Stimulated activated CD4-positive, alpha-beta T cell treated with anti-CD3 and anti-CD28 coated beads, Interleukin-2, amount 100 ng/mL, for 24 hours (primary cell): ENCODE measurements at regions not wholly inside any gene's neighbourhood (a gene's known extent, or its start where the extent isn't known, plus 50 kb on each side); places are given as distances from the start of the nearest gene placed in this dataset.
A peak's percentile ranks its signal among the peaks of the same experiment; 100 is the strongest.

Experiments
- DNase-seq, 2 donors: peaks; one replicate each; pipeline ENCODE4 v3.0.0-alpha.2; 2020

DNA sequence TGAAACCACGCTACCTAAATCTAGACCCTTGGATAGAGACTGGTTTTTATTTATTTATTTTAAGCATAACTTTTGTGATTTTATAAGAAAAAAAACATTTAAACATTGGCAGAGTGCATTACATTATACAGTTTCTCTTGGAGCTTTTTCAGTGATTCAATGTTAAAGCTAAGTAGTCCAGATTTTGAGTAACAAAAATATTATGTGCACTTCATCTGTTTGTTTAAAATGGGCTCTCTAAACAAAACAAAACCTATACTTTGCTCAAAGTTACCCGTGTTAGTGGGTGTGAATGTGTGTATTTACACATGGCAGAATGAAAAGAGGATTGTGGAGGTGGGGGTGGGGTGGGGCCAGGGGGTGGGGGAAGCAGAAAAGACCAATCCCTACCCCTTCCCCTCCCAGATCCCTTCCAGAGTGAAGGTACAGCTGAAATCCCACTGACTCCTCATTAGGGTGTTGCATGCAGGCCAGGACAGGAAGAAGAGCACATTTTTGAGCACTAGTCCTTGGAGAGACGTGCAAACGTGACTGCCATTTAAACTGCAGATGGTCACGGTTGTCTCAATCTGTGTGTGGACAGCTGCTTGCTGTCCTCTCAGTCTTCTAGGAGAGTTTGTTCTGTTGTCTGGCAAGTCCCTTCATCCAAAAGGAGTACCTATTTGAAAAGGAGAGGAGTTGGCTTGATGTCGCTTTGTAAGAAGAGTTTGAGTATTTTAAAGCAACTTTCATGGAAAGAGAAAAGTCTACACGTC, 303.0 kb downstream of the ICOS start:
- no peak for DNase-seq

- DNase-seq: no peak
These were observed 304.3 kb upstream of the PARD3B start for GRCh38 chr2:204240961-204241360.

DNA sequence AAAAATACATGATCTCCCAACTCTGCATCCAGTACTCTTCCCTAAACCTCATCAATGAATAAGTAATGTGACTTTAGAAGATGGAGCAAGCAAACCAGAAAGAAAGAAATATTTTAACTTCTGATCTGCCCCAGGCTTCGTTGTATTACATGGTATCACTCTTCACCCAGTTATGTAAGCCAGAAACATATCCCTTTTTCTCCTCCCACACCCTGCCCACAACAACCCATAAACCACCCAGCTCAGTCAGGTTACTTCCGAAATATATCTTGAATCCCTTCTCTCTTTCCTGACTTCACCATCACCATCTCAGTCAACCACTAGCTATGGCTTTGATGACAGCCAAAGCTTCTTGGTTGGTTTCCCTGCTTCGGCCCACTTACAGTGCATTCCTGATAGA, 295.8 kb upstream of the PARD3B start:
- DNase-seq: no peak

DNA sequence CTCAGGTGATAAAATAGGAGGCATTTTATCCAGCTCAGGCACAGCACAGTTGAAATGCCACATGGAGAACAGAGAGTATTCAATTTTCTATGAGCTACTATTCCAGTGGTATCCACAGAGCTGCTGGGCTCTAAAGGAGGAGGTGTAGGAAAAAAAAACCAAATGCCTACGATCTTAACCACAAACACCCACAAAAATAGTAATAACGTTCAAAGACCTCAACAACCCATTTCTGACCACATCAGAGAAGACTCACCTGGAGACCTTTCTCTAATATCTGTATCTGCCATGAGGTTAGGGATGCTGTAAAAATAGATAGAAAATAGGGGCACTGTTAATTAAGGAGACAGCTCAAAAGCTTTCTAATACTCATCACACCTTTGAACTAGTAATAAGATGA, 294.6 kb upstream of the PARD3B start:
- no peak for DNase-seq

DNA sequence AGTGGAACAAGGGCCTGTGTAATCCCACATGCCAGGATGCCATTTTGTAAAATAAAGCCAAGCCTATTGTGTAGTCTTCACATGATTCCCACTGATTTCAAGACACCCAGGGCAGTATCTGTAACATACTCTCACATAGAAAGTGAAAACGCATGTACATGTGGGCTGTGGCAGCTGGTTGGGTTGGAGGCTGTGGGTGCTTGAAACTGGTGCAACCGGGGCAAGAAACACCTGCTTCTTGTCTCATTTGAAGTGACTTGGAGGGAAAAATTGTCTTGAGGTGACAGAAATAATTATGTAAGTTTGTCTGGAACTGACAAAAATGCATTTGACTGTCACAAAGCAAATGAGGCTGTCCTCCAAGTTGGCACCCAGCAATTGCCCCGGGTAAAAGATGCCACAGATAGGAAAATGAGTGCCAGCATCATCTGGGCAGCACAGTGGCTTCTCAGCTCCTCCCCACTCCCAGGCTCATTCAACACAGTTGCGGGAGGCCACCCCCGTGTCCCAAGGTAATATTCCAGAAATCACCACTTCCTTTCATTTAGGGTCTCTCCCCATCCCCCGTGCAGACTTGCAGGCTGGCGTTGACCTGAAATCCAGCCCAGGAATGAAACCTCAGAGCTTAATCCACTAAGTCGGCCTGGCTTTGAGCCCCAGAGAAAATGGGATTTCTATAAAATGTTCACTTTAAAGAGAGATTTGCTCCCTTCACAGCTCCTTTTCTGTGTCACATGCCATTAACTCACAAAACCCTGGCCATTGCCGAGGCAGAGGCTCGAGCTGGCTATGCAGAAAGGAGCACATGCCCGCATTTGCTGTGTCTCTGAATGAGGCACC, 293.9 kb upstream of the PARD3B start:
- peak in 1 of 2 donors; percentile 7 for DNase-seq

DNA sequence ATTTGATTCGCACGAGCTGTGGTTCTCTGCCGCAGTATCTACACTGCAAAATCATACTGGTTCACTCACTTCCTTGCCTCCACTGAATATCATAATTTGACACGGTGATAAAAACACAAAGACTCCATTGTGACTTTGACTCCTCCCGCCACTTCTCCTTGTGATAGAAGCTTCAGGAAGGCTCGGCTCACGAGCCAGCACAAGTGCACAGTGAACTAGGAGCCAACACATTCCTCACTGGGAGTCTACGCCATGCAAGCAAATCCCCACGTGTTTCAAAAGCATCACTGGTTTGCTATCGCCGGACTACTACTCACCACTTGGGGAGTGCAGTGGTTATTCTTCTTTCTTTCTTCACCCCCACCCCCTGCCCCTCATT, 293.3 kb upstream of the PARD3B start:
- DNase-seq: no peak

DNA sequence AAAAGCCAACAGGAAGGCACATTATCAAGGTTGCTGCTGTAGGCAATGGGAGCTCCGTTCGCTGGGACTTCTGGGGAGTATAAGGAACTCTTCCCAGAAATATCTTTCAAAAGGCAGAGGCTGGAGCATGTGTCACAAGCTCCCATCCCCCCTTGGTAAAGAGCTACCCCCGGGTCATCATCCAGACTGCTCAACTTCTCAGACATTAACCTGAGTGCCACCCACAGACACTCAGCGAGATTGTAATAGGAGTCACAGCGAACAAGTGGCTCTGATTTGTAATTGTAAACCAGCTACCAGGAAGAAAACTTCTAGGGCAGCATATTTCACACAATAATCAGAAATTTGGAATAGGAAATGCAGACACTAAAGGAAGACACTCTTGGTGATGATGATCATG, 290.2 kb upstream of the PARD3B start:
- no peak for DNase-seq

GRCh38 chr2:204255526-204255925, 289.7 kb upstream of the PARD3B start:
- no peak for DNase-seq

GRCh38 chr2:204257781-204258180, 287.5 kb upstream of the PARD3B start:
- no peak for DNase-seq

- no peak for DNase-seq
These were observed 286.4 kb upstream of the PARD3B start for GRCh38 chr2:204258890-204259289.

GRCh38 chr2:204260162-204260877, 285.0 kb upstream of the PARD3B start:
- DNase-seq: peak; percentile 47 to 54

DNA sequence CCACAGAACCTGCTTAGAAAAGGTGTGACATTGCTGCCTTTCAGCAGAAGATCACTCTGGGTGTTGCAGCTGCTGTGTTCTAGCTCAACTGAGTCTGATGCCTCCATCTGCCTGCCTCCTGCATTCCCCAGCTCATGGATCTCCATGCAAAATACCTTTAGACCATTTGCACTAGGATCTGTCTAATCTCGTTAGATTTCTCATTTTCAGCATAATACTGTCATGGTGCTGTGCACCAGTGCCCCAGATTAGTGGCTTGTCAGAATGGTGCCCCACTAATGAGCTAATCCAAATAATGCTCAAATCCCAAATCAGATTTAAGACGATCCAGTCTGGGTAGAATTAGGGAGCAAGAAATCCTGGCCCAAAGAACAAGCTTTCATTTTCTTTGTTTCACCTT, 284.4 kb upstream of the PARD3B start:
- no peak for DNase-seq

DNA sequence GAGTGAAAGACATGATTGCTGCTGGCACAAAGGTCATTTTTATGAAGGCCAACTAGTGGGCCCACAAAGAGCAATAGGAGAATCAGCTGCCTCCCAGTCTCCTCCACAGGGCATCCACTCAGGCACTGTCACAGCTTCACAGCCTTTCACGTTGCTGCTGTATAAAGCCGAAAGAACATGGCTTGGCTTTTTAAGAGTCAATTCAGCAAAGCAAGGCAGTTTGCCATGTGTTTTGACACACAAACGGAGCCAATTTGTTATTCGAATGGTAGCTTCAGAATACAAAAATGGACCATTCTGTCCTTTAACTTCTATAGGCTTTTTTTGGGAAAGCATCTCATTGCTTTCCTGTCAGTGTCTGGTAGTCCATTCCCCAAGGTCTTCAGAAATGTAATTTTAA, 283.4 kb upstream of the PARD3B start:
- no peak for DNase-seq

- DNase-seq: no peak
These were observed 281.2 kb upstream of the PARD3B start for GRCh38 chr2:204264085-204264553.

DNA sequence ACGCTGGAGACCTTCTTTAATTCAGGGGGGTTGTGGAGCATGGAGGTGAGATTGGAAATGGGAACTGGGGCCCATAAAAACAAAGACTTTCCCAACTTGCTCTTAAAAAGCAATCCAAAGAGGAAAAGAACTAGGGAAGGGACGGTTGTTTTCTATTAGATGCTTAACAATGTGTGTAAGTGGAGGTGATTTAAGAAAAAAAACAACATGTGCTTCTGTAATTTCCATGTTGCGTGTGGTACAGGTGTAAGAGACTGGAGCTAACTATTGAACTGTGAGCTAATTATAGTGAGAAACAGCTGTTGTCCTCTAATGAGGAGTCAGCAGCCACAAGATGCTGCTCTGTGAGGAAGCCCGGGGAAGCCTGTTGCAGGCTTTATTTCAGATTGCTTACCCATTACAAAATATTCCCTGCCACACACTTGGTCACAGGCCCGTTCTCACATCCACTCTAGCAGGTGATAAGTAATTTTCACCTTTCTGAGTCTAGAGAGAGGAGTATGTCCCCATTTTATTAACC, 280.6 kb upstream of the PARD3B start:
- DNase-seq: no peak

GRCh38 chr2:204265681-204266181, 279.5 kb upstream of the PARD3B start:
- no peak for DNase-seq

DNA sequence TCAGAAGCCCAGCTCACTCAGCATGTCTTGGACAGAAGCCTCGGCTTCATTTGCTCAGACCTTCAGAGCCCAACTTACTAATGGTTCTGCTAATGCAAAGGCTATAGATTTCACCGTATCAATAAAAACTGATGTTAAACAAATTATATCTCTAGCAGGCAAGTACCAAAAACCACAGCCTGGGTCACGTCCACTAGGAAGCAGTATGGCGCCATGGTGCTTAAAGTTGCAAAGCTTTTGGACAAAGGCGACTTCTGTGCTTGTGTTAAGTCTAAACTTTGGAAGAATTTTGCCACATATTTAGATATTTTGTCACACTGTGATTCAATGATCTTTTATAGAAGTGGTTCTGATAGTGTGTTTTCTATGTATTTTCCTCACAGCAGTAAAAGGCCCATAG, 276.8 kb upstream of the PARD3B start:
- DNase-seq: no peak

DNA sequence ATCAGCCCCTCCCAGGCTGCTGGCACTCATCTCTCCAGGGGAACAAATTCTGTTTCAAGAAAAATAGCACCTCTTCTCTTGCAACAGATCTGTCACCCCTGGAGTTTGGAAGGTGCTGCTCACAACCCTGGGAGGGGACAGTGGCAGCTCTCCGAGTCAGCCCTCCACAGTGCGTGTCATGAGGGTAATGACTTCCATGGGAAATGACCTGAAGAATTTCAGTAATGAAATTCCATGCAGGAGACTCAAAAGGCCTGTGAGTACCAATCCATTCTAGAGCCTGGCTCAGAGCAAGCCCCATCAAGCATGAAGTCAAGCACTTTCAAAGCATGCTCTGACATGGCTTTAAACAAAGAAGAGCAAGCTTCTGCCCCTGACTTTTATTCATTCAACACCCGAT, 276.3 kb upstream of the PARD3B start:
- DNase-seq: no peak

GRCh38 chr2:204272089-204272488, 273.2 kb upstream of the PARD3B start:
- no peak for DNase-seq

GRCh38 chr2:204272610-204273287, 272.5 kb upstream of the PARD3B start:
- DNase-seq: no peak

- no peak for DNase-seq
These were observed 270.8 kb upstream of the PARD3B start for GRCh38 chr2:204274429-204274828.

GRCh38 chr2:204274991-204275390, 270.3 kb upstream of the PARD3B start:
- DNase-seq: no peak

DNA sequence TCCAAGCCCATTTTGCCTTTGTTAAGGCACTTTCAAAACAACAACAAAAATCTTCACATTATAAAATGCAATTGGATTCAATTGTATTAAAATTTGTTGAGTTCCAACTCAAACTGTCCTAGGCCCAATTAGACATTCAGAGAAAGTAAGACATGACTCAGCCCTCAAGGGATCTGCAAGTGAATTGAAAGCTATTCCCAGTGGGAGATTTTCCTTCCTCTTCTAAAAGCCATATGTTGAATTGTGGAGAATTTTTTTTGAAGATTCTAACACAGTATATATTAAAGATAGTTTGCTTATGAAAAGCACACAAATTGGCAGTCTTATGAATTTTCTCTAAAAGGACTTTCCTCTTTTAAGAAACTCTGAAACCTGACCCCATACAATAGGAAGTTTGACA, 268.0 kb upstream of the PARD3B start:
- no peak for DNase-seq
